GM12873 (cell line): ENCODE measurements at regions not wholly inside any gene's neighbourhood (a gene's known extent, or its start where the extent isn't known, plus 50 kb on each side); places are given as distances from the start of the nearest gene placed in this dataset.

ENCODE experiments used
- CTCF ChIP-seq: IDR thresholded peaks from 2 replicates; pipeline ENCODE4 v1.5.1; 2012; ENCODE audit warnings: low read depth, mild to moderate bottlenecking, moderate library complexity, low read length, control low read depth; ENCODE audit not compliant: insufficient read depth; ENCODE audit errors: missing control alignments

DNA sequence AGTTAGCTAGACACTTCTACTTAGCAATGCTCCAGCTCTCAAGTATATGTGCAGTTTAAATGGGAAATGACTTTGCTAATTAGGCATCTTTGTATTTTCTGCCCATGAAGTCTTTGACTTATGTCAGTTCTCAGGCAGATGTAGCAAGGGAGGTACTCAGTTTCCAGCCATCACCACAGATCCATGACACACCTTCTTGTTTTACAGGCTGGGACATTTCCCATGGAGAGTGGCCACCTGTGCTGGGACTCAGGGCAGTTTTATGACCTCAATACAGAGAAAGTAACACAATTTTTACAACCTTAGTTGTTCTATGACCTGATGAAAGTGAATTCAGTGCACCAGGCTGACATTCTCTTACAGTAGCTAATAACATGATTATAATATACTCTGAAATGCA is 280.7 kb upstream of the GK2 start:
- TF ChIP-seq CTCF = no peak

DNA sequence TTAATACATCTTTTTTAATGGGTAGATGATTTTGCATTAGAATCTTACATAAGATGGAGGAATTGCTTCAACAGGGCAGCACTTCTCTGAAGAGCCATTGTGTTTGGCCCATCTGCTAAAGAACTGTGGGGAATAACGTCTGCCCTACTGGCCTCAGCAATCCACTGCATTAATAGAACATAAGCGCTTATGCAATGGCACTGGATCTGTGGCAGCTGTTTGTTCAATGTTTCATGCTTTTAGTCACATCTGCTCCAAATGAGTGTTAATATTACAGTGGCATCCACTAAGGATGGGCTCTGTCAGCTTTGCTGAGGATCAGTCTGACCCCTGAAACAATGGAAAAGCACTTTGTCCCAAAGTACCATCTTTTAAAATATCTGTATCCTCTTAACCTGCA is 279.0 kb upstream of the GK2 start:
- no peak for TF ChIP-seq CTCF

- no peak for TF ChIP-seq CTCF
Measured at GRCh38 chr4:79685542-79685941, 277.5 kb upstream of the GK2 start.

- TF ChIP-seq CTCF = no peak
Measured at GRCh38 chr4:79684516-79684915, 276.5 kb upstream of the GK2 start.

GRCh38 chr4:79682801-79683530 is 274.9 kb upstream of the GK2 start:
- no peak for TF ChIP-seq CTCF

- TF ChIP-seq CTCF = no peak
Measured at GRCh38 chr4:79682161-79682560, 274.1 kb upstream of the GK2 start.

DNA sequence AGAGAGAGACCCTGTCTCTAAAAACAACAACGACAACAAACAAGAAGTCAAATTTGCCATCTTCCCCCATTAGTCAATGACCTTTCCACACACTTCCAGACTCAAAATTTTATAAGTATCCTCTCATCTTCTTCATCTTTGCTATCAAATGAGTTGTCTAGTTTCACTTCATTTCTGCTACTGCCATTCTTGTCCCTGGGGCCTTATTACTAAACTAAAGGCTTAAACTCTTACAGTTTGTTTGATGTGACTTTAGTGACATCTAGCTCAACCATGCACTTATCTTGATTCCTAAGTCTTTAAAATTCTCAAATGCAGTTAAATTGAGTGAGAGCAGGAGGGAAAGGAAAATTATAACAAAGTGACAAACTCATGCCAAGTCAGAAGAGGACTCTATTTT is 271.8 kb upstream of the GK2 start:
- no peak for TF ChIP-seq CTCF
